ENCODE measurements at regions not wholly inside any gene's neighbourhood (a gene's known extent, or its start where the extent isn't known, plus 50 kb on each side); places are given as distances from the start of the nearest gene placed in this dataset.

DNA sequence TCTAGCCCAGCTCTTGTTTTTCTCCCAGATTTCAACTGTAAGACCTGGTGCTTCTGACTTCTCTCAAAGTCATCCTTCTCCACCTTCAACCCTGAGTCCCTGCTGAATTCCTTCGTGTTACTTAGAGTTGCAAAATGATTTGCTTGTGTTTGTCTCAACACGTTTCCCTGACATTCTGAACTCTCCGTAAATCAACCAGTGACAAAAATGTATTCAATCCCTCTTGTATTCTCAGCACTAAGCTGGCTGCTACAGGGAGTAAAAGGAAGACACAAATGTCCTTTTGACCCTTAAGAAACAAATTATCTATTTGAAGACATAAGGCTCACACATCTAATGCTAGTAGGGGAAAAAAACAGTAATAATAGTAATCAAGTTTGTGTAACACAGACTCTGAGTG lies 514.0 kb upstream of the TMPO start:
- Histone ChIP-seq H3K4me3 (ENCODE audit: low read depth, low read length) (no peak overlapping the region), H3K9me3 (ENCODE audit: severe bottlenecking) (no peaks in the 10 kb centered on the region), H3K27me3 (ENCODE audit: insufficient read depth, low read depth, severe bottlenecking) (no peaks in the 10 kb centered on the region), H3K36me3 (no peaks in the 10 kb centered on the region), H3K27ac (no peak overlapping the region)
- DNase-seq: no peak
- TF ChIP-seq, protein P1, sequence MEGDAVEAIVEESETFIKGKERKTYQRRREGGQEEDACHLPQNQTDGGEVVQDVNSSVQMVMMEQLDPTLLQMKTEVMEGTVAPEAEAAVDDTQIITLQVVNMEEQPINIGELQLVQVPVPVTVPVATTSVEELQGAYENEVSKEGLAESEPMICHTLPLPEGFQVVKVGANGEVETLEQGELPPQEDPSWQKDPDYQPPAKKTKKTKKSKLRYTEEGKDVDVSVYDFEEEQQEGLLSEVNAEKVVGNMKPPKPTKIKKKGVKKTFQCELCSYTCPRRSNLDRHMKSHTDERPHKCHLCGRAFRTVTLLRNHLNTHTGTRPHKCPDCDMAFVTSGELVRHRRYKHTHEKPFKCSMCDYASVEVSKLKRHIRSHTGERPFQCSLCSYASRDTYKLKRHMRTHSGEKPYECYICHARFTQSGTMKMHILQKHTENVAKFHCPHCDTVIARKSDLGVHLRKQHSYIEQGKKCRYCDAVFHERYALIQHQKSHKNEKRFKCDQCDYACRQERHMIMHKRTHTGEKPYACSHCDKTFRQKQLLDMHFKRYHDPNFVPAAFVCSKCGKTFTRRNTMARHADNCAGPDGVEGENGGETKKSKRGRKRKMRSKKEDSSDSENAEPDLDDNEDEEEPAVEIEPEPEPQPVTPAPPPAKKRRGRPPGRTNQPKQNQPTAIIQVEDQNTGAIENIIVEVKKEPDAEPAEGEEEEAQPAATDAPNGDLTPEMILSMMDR (IDR thresholded peaks at IDR 0.05; ENCODE audit: low read depth, low read length): no peak

DNA sequence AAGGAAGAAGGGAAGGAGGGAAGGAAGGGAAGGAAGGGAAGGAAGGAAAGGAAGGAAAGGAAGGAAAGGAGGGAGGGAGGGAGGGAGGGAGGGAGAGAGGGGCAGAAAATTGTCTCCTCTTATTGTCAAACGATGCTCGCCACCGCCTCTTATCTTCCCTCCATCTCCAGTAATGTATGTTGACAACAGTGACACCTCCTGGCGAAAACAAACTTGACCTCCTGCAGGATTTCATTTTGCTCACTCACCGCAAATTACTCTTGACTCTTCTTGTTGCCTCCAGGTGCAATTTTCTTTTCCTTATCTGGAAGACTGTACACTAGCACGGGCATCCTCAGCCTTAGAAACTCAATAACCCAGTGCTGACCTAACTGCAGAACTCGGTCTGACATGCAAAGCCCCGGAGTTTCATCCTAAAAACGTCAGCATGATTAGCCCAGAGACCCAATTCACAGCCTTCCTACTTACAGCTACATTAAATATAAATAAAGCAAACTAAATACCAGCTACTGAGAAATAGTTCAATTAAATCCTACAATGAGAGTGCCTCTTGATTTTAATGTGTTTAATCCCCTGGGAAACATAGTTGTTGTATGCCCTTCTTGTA lies 512.4 kb upstream of the TMPO start:
- Histone ChIP-seq H3K36me3 (no peaks in the 10 kb centered on the region), H3K4me3 (ENCODE audit: low read depth, low read length) (no peak overlapping the region), H3K9me3 (ENCODE audit: severe bottlenecking) (no peaks in the 10 kb centered on the region), H3K27me3 (ENCODE audit: insufficient read depth, low read depth, severe bottlenecking) (no peaks in the 10 kb centered on the region), H3K27ac (no peak overlapping the region)
- TF ChIP-seq, protein P1 (IDR thresholded peaks at IDR 0.05; ENCODE audit: low read depth, low read length): peak; percentile 64
- DNase-seq: peak; percentile 70

DNA sequence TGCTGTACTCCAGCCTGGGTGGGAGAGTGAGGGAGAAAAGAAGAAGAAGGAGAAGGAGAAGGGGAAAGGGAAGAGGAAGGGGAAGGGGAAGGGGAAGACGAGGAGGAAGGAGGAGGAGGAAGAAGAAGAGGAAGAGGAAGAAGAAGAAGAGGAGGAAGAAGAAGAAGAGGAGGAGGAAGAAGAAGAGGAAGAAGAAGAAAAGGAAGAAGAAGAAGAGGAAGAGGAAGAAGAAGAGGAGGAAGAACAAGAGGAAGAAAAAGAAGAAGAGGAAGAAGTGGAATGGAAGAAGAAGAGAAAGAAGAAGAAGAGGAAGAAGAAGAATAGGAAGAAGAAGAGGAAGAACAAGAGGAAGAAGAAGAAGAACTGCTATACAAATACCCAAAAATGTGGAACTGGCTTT lies 507.4 kb upstream of the TMPO start:
- Histone ChIP-seq H3K27ac (no peak overlapping the region), H3K9me3 (ENCODE audit: severe bottlenecking) (no peaks in the 10 kb centered on the region), H3K36me3 (no peaks in the 10 kb centered on the region), H3K4me3 (ENCODE audit: low read depth, low read length) (no peak overlapping the region), H3K27me3 (ENCODE audit: insufficient read depth, low read depth, severe bottlenecking) (no peaks in the 10 kb centered on the region)
- TF ChIP-seq, protein P1 (IDR thresholded peaks at IDR 0.05; ENCODE audit: low read depth, low read length): no peak
- DNase-seq: no peak

DNA sequence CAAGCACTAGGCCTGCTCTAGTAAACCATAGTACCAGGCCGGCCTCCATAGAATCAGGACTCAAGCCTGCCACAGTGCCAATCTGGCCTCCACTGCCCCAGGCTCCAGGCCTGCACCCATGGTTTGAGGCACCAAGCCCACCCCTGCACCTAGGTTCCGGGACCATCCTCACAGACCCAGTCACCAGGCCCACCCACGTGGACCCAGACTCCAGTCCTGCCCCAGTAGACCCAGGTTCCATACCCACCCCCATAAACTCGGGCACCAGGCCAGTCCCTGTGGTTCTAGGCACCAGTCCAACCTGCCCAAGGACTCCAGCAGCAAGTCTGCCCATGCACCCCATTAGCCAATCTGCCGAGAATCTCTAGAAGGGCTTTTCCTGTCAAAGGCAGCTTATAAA lies 501.8 kb upstream of the TMPO start:
- Histone ChIP-seq H3K27ac (no peak overlapping the region), H3K9me3 (ENCODE audit: severe bottlenecking) (no peaks in the 10 kb centered on the region), H3K36me3 (no peaks in the 10 kb centered on the region), H3K4me3 (ENCODE audit: low read depth, low read length) (no peak overlapping the region), H3K27me3 (ENCODE audit: insufficient read depth, low read depth, severe bottlenecking) (no peaks in the 10 kb centered on the region)
- DNase-seq: no peak
- TF ChIP-seq, protein P1 (IDR thresholded peaks at IDR 0.05; ENCODE audit: low read depth, low read length): no peak

DNA sequence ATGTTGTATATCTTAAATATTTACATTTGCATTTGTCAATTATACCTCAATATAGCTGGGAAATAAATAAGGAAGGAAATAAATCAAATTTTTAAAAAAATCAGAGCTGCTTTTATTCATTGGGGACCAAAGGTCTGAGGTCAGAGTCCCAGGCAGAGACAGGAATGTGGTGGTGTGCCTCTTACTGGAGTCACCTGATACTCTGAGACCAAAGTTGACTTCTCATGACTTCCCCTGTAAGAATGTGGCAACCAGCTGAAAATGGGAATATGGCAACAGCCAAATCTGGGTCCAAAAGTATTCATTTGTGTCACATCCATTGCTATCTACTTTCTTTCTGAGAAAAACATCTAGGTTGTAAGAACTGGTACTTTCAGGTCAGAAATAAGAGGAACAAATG lies 496.6 kb upstream of the TMPO start:
- Histone ChIP-seq H3K4me3 (ENCODE audit: low read depth, low read length) (no peak overlapping the region), H3K27me3 (ENCODE audit: insufficient read depth, low read depth, severe bottlenecking) (no peaks in the 10 kb centered on the region), H3K27ac (no peak overlapping the region), H3K36me3 (no peaks in the 10 kb centered on the region), H3K9me3 (ENCODE audit: severe bottlenecking) (no peaks in the 10 kb centered on the region)
- no peak for DNase-seq
- TF ChIP-seq, protein P1 (IDR thresholded peaks at IDR 0.05; ENCODE audit: low read depth, low read length): no peak

DNA sequence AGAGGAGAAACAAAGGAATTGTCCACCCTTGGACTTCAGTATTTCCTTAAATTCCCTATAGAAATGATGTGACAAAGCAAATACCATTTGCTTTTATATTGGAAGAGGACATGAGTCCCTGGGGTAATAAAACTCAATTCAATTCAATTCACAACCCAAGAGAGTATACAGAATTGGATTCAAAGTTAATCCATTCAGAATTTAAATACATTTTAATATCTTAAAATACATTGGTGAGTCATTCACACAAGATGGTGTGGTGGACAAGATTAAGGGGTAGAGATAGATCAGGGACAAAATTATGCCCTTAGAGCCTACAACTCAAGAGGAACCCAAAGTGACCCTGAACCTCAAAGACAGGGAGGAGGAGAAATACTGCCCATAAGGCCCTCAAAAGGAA lies 495.0 kb upstream of the TMPO start:
- H3K27me3 ChIP-seq (ENCODE audit: insufficient read depth, low read depth, severe bottlenecking): no peaks in the 10 kb centered on the region
- H3K4me3 ChIP-seq (ENCODE audit: low read depth, low read length): no peak overlapping the region
- H3K27ac ChIP-seq: no peak overlapping the region
- DNase-seq: no peak
- H3K36me3 ChIP-seq: no peaks in the 10 kb centered on the region
- H3K9me3 ChIP-seq (ENCODE audit: severe bottlenecking): no peaks in the 10 kb centered on the region
- TF ChIP-seq, protein P1 (IDR thresholded peaks at IDR 0.05; ENCODE audit: low read depth, low read length): no peak

All from WERI-Rb-1 (cell line).